HEK293T (cell line): ENCODE measurements at regions not wholly inside any gene's neighbourhood (a gene's known extent, or its start where the extent isn't known, plus 50 kb on each side); places are given as distances from the start of the nearest gene placed in this dataset.

Source experiments
- BHLHE40 ChIP-seq: fragments of 450-650 bp; IDR thresholded peaks from 2 replicates; pipeline ENCODE4 v1.6.1; 2016; ENCODE audit warnings: mild to moderate bottlenecking, moderate library complexity, borderline replicate concordance
- ELF4 ChIP-seq: fragments of 450-650 bp; IDR thresholded peaks from 2 replicates; pipeline ENCODE4 v1.6.1; 2017; ENCODE audit warnings: antibody characterized with exemption
- FOXK2 ChIP-seq: fragments of 450-650 bp; IDR thresholded peaks from 2 replicates; pipeline ENCODE4 v1.6.1; 2016; ENCODE audit warnings: mild to moderate bottlenecking
- FOXM1 ChIP-seq: fragments of 450-650 bp; IDR thresholded peaks from 2 replicates; pipeline ENCODE4 v1.6.1; 2017; ENCODE audit warnings: mild to moderate bottlenecking, borderline replicate concordance
- HDGF ChIP-seq: fragments of 450-650 bp; IDR thresholded peaks from 2 replicates; pipeline ENCODE4 v1.6.1; 2017; ENCODE audit warnings: antibody characterized with exemption, borderline replicate concordance
- LEF1 ChIP-seq: fragments of 450-650 bp; IDR thresholded peaks from 2 replicates; pipeline ENCODE4 v1.6.1; 2017; ENCODE audit warnings: mild to moderate bottlenecking, borderline replicate concordance
- PKNOX1 ChIP-seq: fragments of 450-650 bp; IDR thresholded peaks from 2 replicates; pipeline ENCODE4 v1.6.1; 2016
- SP1 ChIP-seq: fragments of 450-650 bp; IDR thresholded peaks from 2 replicates; pipeline ENCODE4 v1.6.1; 2017
- TARDBP ChIP-seq: fragments of 450-650 bp; IDR thresholded peaks from 2 replicates; pipeline ENCODE4 v1.6.1; 2016

- no peak for TF ChIP-seq TARDBP
- no peak for TF ChIP-seq FOXM1
- TF ChIP-seq PKNOX1 = no peak
- TF ChIP-seq SP1 = no peak
- TF ChIP-seq LEF1 = no peak
- no peak for TF ChIP-seq FOXK2
- no peak for TF ChIP-seq ELF4
- TF ChIP-seq HDGF = no peak
- TF ChIP-seq BHLHE40 = no peak
These were observed 119.8 kb upstream of the SEC14L1 start for GRCh38 chr17:77020973-77021372.
